GM18511 (cell line): ENCODE measurements at regions not wholly inside any gene's neighbourhood (a gene's known extent, or its start where the extent isn't known, plus 50 kb on each side); places are given as distances from the start of the nearest gene placed in this dataset.

Experiments
- ATAC-seq: cut with Tn5 transposase; IDR thresholded peaks from one replicate; pipeline ENCODE4 v1.9.1; 2021; ENCODE audit warnings: mild to moderate bottlenecking, moderate library complexity; ENCODE audit not compliant: unreplicated experiment

DNA sequence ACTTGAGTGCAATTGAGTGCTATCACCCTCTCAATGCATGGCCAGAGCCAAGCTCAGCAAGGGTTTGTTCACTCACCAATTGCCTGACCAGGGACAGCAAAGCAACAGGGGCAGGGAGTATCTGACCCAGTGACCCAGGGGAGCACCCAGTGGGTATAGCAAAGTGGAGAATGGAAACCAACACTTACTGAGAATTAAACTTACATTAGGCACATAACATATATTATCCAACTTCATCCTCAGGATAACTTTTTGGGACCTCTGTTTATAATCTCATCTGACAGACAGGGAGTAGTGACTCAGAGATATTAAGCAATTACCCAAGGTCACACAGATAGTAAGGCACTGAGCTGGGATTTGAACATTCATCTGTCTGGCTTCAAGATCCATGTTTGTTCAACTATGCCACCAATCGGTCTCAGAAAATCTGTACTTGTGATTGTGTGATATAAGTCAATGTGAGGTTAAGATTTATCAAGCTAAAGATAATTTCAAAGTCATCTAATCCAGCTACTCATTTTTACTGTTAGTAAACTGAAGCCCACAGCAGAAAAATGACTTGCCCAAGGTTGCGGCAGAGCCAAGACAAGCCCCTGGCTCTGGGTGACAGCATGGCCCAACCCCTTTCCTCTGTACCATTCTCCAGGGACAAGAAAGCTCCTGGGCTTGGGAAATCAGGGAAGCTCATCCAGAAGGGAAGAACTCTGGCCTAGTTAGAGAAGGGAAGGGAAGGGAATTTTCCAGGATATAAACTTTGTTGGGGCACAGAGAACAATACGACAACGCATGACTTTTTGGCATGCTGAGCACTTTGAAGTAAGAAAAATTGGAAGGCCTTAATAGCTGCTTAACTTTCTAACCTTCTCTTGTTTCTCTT, 138.0 kb upstream of the SMAD3 start:
- no peak for ATAC-seq

- no peak for ATAC-seq
Observed at GRCh38 chr15:66928101-66928500, 137.3 kb upstream of the SMAD3 start.

- ATAC-seq, result no peak
Observed at GRCh38 chr15:66928784-66929183, 136.6 kb upstream of the SMAD3 start.

DNA sequence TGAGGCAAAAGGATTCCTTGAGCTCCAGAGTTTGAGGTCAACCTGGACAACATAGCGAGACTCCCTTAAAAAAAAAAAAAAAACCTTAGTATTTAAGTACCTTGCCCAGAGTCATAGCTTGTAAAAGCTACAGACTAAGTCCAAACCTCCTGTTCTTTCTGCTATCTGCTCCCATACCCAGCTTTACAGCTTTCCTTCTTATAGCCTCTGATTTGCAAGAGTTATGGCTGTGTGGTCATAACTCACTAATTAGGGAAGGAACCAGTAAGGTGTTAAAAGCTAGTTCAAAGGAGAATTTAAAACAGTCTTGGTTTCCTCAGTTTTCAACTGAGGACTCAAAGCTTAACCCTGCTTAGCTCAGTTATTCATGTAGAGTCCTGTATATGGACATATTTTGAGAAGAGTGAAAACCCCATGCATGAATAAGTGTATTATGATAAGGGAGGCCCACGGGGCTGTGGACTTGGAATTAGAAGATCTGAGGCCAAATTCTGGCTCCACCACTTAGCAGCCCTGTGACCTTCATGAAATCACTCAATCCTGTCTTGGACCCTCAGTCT, 135.5 kb upstream of the SMAD3 start:
- ATAC-seq, result no peak

DNA sequence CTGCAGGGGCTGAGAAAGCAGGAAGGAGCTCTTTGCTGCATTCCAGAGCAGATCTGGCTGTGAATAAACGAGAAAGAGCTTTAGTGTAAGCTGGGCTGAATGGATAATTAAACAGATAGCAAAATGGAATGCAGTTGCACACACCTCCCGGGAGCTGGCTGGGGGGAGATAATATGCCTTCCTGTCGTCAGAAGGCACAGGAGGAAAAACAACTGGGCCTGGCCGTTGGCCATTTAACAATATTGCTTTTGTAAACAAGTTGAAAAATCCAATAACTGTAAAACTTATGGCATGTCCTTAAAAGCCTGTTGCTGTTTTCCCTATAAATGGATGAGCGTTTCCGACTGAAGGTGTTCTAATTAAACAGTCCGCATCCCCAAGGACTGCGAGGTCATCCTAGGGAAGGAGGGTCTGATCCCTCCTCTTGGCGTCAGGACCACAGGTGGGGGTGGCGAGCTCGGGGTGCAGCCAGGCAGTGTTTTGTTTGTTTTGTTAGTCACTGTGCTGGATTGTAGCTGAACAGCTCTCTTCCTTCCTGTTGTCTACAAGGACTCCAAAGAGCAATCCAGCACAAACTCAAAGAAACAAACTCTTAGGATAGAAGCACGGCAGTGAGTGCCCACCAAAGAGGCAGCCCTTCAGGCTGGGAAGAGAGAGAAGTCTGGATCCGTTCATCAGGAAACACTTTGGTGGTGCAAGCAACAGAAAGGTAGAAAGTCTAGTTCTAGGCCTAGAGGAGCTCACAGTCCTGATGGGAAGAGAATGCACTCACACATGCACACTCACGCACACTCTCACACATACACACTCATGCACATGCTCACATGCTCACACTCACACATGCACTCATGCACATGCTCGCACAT, 133.4 kb upstream of the SMAD3 start:
- no peak for ATAC-seq

GRCh38 chr15:66932634-66933024, 132.8 kb upstream of the SMAD3 start:
- ATAC-seq, result no peak

DNA sequence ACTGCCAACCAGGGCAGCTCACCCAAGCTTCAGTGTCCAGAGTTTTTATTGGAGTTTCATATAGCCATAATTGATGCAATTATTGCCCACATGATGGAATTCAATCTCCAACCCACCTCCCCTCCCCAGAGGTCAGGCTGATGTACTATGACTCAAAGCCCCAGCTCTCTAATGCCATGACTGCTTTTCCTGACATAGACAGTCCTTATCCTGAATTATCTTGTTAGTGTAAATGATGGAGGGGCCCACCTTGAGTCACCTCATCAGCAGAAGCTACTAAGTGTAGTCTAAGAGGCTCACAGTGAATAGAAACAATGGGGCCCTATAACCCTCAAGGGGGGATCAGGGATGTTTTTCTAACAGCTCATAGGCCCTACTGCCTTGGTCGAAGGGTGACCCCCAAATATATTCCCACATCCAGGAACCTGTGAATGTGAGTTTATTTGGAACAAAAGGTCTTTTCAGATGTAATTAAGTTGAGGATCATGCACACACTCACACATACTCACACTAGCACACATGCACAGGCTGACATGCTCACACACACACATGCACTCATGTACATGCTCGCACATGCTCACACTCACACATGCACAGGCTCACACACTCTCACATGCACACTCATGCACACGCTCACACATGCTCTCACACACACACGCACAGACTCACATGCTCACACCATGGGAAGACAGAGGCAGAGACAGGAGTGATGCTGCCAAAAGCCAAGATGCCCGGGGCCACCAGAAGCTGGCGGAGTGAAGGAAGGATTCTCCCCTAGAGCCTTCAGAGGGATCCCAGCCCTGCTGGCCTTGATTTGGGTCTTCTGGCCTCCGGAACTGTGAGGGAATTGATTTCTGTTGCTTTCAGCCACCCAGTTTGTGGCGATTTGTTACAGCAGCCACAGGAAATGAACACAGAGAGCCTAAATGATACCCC, 131.2 kb upstream of the SMAD3 start:
- ATAC-seq, result no peak

DNA sequence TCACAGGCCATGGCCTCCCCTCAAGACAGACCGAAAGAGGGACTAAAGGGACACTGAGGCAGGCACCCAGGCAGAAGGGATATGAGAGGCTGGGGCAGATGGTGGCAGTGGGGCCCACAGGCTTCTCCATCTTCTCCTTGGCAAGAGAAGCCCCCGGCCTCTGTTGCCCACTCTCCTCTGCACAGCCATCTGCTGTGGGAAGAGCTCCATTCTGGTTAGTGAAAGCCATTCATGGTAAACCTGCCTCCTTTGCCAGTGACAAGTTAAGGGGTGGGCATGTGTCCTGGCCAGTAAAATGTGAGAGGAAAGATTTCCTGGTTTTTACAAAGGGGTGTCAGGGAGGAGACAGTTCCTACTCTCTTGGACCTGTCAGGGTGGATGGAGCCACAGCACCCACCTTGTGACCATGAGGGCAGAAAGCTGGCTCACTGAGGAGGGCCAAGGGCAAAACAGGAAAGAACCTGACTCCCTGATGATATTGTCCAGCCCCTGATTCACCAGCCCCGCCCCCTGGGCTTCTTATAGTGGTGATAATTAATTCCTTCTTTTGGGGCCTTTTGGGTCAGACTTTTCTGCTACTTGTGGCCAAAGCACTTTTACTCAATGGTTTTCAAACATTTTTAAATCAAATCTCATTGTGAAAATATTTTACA, 130.4 kb upstream of the SMAD3 start:
- no peak for ATAC-seq

DNA sequence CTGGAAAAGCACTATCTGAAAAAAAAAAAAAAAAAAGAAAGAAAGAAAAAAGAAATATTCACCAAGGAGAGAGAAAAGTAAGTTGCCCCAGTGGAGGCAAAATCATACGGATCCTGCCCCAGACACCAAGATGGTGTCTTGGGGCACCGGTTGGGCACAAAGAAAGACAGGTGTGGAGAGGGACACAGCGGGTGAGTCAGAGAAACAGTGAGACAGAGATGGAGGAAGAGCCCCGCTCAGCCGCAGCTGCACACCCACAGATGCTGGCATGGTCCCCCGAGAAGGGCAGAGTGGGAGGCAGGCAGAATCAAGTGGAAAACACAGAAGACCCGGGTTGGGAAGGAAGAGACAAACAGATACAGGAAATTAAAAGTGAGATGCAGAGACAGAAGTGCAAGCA, 129.7 kb upstream of the SMAD3 start:
- no peak for ATAC-seq

GRCh38 chr15:66936109-66936860, 129.1 kb upstream of the SMAD3 start:
- ATAC-seq, result no peak

GRCh38 chr15:66936861-66937582, 128.4 kb upstream of the SMAD3 start:
- no peak for ATAC-seq

GRCh38 chr15:66937588-66937987, 127.8 kb upstream of the SMAD3 start:
- no peak for ATAC-seq

DNA sequence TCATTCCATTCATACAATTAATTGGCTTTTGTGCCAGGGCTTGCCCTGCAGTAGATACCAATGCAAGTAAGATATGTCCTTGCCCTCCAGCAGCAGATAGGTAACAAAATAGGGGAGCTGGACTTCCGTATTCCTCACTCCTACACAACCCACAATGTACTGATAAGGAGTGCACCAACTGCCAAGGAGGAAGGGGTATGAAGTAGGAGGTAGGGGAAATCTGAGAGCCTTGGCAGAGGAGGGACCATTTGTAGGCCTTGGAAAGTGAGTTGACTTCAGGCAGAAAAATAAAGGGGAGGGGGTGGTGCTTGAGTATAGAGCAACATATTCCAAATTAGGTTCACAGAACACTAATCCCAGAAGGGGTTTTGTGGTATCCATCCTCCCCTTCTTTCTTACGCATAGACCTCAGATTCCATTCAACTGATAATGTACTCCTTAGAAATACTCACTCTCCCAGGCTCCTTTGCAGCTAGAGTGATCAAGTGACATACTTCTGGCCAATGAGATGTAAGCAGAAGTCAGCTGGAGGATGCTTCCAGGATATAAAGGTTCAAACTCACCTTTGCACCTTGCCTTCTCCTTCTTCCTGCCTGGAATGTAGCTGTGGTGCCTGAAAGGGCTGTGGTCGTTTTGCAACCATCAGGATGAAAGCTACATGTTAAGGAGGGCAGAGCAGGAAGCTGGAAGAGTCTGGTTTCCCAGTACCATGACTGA, 127.1 kb upstream of the SMAD3 start:
- ATAC-seq, result no peak

DNA sequence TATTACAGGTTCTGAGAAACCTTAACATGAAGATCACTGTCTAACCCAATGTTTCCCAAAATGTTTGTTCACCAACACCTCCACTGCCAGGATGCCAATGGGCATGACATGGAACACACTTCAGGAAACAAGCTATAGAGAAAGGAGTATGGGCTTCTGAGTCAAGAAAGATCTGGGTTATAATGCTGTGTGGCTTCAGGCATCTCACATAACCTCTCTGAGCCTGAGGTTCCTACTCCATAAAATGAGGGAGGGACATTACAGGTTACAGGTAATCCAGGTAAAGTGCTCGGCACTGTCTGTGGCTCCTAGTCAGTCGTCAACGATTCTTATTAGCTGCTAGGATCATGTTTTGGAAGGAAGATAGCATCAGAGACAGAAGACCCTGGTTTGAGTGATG, 126.4 kb upstream of the SMAD3 start:
- ATAC-seq, result no peak

DNA sequence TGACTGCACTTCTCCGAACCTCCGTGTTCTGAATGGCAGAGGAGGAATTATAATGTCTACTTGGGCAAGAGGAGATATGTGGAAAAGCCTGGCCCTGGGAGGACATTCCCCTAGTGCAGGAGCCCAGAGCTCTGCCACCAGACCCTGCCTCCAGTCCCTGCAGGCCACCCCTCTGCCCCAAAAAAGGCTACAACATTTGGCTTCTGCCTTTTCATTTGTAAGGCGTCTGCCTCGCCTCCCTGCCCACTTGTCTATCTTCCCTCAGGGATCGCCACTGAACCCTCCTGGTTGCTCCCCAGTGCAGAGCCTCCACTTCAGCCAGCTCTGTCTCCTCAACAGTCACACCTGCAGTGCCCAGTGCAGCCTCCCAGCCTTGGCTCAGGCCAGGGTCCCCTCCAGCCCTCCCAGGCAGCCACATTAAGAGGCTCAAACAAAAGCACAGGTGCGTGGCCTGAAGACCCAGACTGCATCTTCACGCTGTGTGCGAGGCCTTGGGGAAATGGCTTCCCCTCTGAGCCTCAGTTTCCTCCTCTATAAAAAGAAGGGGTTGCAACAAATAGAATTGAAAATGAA, 125.9 kb upstream of the SMAD3 start:
- ATAC-seq, result no peak

DNA sequence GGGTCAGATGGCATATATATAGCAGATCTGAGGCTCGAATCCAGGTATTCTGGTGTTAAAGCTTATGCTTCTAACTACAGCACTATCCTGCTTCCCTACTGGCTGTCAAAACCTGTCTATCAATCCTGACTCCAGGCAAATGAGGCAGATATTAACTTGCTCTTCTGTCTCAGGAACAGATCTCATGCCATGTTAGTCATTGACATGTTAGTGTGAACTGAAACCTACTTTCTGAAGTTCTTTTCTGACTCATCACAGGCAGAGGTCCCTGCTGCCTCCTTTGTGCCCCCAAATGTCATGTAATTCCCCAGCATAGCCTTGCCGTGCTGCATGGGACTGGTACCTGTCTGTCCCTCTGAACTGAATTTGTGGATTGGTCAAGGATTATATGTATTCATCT, 125.0 kb upstream of the SMAD3 start:
- ATAC-seq, result peak; percentile 81

DNA sequence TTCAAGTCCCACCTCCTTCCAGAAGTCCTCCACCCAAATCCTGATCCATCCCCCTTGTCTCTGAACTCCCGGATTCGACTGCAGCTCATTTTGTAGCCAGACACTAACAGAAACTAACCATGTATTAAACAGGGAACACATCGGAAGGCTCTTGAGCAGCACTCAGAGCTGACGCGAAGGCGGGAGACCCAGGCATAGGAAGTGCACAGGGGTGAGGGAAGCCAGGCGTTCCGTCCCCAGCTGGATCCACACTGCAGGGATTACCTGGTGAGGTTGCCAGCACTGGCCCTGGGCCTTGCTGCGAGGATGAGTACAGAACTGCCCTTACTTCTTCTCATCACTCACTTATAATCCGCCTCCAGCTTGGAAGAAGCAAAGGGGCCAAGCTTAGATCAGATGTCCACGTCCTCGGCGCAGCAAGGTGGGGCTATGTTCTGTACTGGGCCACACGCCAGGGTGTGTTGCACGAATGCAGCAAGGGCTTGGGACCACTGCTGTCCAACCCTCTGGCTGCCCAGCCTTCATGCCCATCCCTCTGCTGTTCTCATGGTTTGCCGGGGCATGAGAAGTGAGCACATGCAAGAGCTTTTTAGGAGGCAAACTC, 124.2 kb upstream of the SMAD3 start:
- no peak for ATAC-seq
